Small intestine (tissue), 7 donors: ENCODE measurements at regions not wholly inside any gene's neighbourhood (a gene's known extent, or its start where the extent isn't known, plus 50 kb on each side); places are given as distances from the start of the nearest gene placed in this dataset.

ENCODE experiments used
- DNase-seq, 2 donors: peaks; one replicate each; pipeline versions ENCODE4 v3.0.0 to v3.0.0-alpha.2; 2013
- FAIRE-seq: peaks from 2 replicates; lab custom pipeline; 2012; peaks lifted over from hg19 to GRCh38; lab: Jason Lieb, UNC
- H3K27ac ChIP-seq, 3 donors: one replicate each; pipeline ENCODE4 v1.5.1; 2013; ENCODE audit warnings: low read length in 2 of 3, mild to moderate bottlenecking in 2 of 3, control low read depth in 1 of 3, inconsistent platforms in 1 of 3, low read depth in 1 of 3, moderate library complexity in 1 of 3
- H3K27me3 ChIP-seq, 3 donors: one replicate each; pipeline ENCODE4 v1.6.1; 2013; ENCODE audit warnings: low read length in 3 of 3, inconsistent platforms in 1 of 3; ENCODE audit not compliant: control insufficient read depth in 3 of 3, insufficient read depth in 3 of 3
- H3K36me3 ChIP-seq, 3 donors: one replicate each; pipeline ENCODE4 v1.6.1; 2013; ENCODE audit warnings: low read length in 3 of 3, inconsistent platforms in 1 of 3, low read depth in 1 of 3, mild to moderate bottlenecking in 1 of 3, moderate library complexity in 1 of 3; ENCODE audit not compliant: control insufficient read depth in 3 of 3, insufficient read depth in 2 of 3
- H3K4me1 ChIP-seq, 3 donors: one replicate each; pipeline ENCODE4 v1.6.1; 2013; ENCODE audit warnings: low read length in 2 of 3, inconsistent platforms in 1 of 3, low read depth in 1 of 3, mild to moderate bottlenecking in 1 of 3, moderate library complexity in 1 of 3; ENCODE audit not compliant: control insufficient read depth in 3 of 3, insufficient read depth in 2 of 3
- H3K4me3 ChIP-seq, 3 donors: one replicate each; pipeline ENCODE4 v1.5.1; 2013; ENCODE audit warnings: low read length in 3 of 3, control low read depth in 1 of 3, inconsistent platforms in 1 of 3, low read depth in 1 of 3, mild to moderate bottlenecking in 1 of 3, moderate library complexity in 1 of 3
- H3K9me3 ChIP-seq, 2 donors: one replicate each; pipeline ENCODE4 v1.6.1; 2013; ENCODE audit warnings: low read depth in 1 of 2, low read length in 1 of 2; ENCODE audit not compliant: control insufficient read depth in 2 of 2, insufficient read depth in 1 of 2
- WGBS, 3 donors: extraction: QIAGEN DNeasy Blood & Tissue Kit; methylation state at CpG; one replicate each; pipeline ENCODE4 v1.1.7; 2013; 5-methylcytosine and 5-hydroxymethylcytosine counted together
- donor health status: healthy with polysubstance abuse.
- donor health status: control.
- donor health status: control.
- donor health status: Bipolar disorder and iron deficiency.
- donor health status: healthy.

GRCh38 chr1:187229496-187229895 is 400.7 kb downstream of the PLA2G4A start:
- no peak overlapping the region for H3K27ac ChIP-seq
- no peaks in the 10 kb centered on the region for H3K4me1 ChIP-seq
- no peak for DNase-seq
- no peak for FAIRE-seq
- H3K9me3 ChIP-seq: no peaks in the 10 kb centered on the region
- H3K4me3 ChIP-seq: no peak overlapping the region
- H3K36me3 ChIP-seq: no peaks in the 10 kb centered on the region
- no peaks in the 10 kb centered on the region for H3K27me3 ChIP-seq

- WGBS, 3 donors: 45 to 65% (median 60%) methylated on average over 1 of the region's 1 CpG
- H3K27me3 ChIP-seq: no peaks in the 10 kb centered on the region
- FAIRE-seq (no peak), DNase-seq (no peak)
- no peak overlapping the region for H3K27ac ChIP-seq
- no peaks in the 10 kb centered on the region for H3K4me1 ChIP-seq
- H3K36me3 ChIP-seq: no peaks in the 10 kb centered on the region
- H3K4me3 ChIP-seq: no peak overlapping the region
- H3K9me3 ChIP-seq: no peaks in the 10 kb centered on the region
These were observed 406.0 kb downstream of the PLA2G4A start for GRCh38 chr1:187234706-187235105.

- no peaks in the 10 kb centered on the region for H3K9me3 ChIP-seq
- DNase-seq (no peak), FAIRE-seq (no peak)
- H3K27me3 ChIP-seq: no peaks in the 10 kb centered on the region
- H3K4me3 ChIP-seq: no peak overlapping the region
- H3K27ac ChIP-seq: no peak overlapping the region
- H3K36me3 ChIP-seq: no peaks in the 10 kb centered on the region
- no peaks in the 10 kb centered on the region for H3K4me1 ChIP-seq
- 51 to 71% (median 65%) methylated on average over 2 of the region's 2 CpGs for WGBS, 3 donors
These were observed 407.4 kb downstream of the PLA2G4A start for GRCh38 chr1:187236199-187236598.

GRCh38 chr1:187236676-187237075 is 407.9 kb downstream of the PLA2G4A start:
- Histone ChIP-seq H3K4me1 (no peaks in the 10 kb centered on the region), H3K27ac (no peak overlapping the region), H3K36me3 (no peaks in the 10 kb centered on the region), H3K27me3 (no peaks in the 10 kb centered on the region), H3K9me3 (no peaks in the 10 kb centered on the region), H3K4me3 (no peak overlapping the region)
- no peak for FAIRE-seq
- DNase-seq: no peak
- WGBS, 3 donors: 63 to 77% (median 70%) methylated on average over 2 of the region's 2 CpGs

- WGBS, 3 donors: 90 to 92% (median 91%) methylated on average over 3 of the region's 3 CpGs
- H3K27me3 ChIP-seq: no peaks in the 10 kb centered on the region
- no peaks in the 10 kb centered on the region for H3K4me1 ChIP-seq
- DNase-seq: no peak
- no peak for FAIRE-seq
- no peaks in the 10 kb centered on the region for H3K36me3 ChIP-seq
- H3K27ac ChIP-seq: no peak overlapping the region
- H3K4me3 ChIP-seq: no peak overlapping the region
- H3K9me3 ChIP-seq: no peaks in the 10 kb centered on the region
These were observed 408.8 kb downstream of the PLA2G4A start for GRCh38 chr1:187237542-187237941.

- H3K9me3 ChIP-seq: no peaks in the 10 kb centered on the region
- H3K27me3 ChIP-seq: no peaks in the 10 kb centered on the region
- H3K4me1 ChIP-seq: no peaks in the 10 kb centered on the region
- DNase-seq (no peak), FAIRE-seq (no peak)
- H3K27ac ChIP-seq: no peak overlapping the region
- no peak overlapping the region for H3K4me3 ChIP-seq
- no peaks in the 10 kb centered on the region for H3K36me3 ChIP-seq
These were observed 413.2 kb downstream of the PLA2G4A start for GRCh38 chr1:187241971-187242370.

- Histone ChIP-seq H3K27ac (no peak overlapping the region), H3K9me3 (no peaks in the 10 kb centered on the region), H3K27me3 (no peaks in the 10 kb centered on the region), H3K4me3 (no peak overlapping the region), H3K36me3 (no peaks in the 10 kb centered on the region), H3K4me1 (no peaks in the 10 kb centered on the region)
- no peak for DNase-seq
- 58 to 69% (median 69%) methylated on average over 4 of the region's 4 CpGs for WGBS, 3 donors
- FAIRE-seq: no peak
These were observed 415.9 kb downstream of the PLA2G4A start for GRCh38 chr1:187244623-187245022.

- no peak for FAIRE-seq
These were observed 416.5 kb downstream of the PLA2G4A start for GRCh38 chr1:187245201-187245600.

GRCh38 chr1:187249196-187249595 is 420.4 kb downstream of the PLA2G4A start:
- WGBS, 3 donors: 86 to 88% (median 88%) methylated on average over 1 of the region's 1 CpG
- H3K4me1 ChIP-seq: no peaks in the 10 kb centered on the region
- no peak for DNase-seq
- no peaks in the 10 kb centered on the region for H3K27me3 ChIP-seq
- no peaks in the 10 kb centered on the region for H3K9me3 ChIP-seq
- no peak overlapping the region for H3K27ac ChIP-seq
- no peaks in the 10 kb centered on the region for H3K36me3 ChIP-seq
- no peak overlapping the region for H3K4me3 ChIP-seq
- FAIRE-seq: no peak

More at GRCh38 chr1:187245201-187245600, 416.5 kb downstream of the PLA2G4A start:
- Histone ChIP-seq H3K9me3 (no peaks in the 10 kb centered on the region), H3K27ac (no peak overlapping the region), H3K4me3 (no peak overlapping the region), H3K4me1 (no peaks in the 10 kb centered on the region), H3K36me3 (no peaks in the 10 kb centered on the region), H3K27me3 (no peaks in the 10 kb centered on the region)
- DNase-seq: no peak
- WGBS, 3 donors: 25 to 70% (median 45%) methylated on average over 1 of the region's 1 CpG
